ENCODE measurements at regions not wholly inside any gene's neighbourhood (a gene's known extent, or its start where the extent isn't known, plus 50 kb on each side); places are given as distances from the start of the nearest gene placed in this dataset.

DNA sequence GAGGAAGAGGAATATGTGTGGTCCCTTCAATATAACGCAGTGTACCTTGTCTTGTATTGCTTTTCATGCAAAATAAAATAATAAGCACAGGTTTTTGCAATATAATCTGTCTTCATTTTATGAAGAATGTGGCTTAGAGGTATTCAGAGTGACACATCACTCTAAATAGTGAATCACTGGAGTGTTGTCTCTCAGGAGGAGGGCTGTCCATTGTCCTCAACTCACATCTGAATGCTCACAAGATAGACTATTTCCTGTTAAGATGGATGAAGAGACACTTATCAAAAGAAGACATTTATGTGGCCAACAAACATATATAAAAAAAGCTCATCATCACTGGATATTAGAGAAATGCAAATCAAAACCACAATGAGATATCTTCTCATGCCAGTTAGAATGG is 1147.5 kb upstream of the C9orf72 start:
- no peak for DNase-seq (ENCODE audit: low read depth in 2 of 2)

DNA sequence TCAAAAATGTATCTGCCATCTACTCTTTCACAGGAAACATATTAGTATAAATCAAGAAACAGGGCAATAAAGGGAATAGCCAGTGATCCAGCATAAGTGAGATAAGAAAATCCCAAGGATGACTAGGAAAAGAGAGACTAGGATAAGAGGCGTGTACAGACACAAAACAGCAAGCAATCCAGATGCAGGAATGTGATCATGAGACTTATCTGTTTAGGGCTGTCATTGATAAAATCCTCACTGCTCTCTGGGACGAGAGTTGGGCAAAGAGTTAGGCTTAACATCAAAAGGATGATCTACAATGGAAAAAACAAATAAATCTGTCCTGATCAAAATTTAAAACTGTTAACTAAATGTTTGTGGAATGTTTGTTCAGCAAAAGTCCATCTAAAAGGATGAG is 1156.8 kb upstream of the C9orf72 start:
- no peak for DNase-seq (ENCODE audit: low read depth in 2 of 2)

DNA sequence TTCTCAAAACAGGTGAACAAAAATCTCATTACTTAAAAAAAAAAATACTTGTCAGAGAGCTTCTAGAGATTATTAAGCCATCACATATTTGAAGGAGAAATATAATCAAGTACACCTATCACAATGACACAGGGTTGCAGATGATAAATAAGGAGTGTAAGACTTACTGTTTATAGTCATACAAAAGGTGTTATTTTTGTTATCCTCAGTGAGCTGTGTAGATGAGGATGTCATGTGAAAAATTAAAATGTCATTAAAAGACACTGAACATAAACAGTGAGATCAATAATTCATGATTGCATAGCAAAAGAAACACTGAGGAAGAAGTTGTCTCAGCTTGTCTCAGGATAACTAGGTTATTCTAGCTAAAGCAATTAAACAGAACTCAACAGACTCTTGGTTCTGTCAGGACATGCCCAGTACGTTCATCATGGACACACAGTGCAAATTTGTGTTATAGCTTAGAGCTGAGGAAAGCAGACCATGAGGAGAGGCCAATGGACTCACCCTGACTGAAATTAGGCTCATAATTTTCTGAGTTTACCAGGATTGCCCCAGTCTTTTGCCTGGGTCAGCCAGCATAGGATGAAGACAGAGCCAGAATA is 1162.6 kb upstream of the C9orf72 start:
- DNase-seq (ENCODE audit: low read depth in 2 of 2), result no peak

GRCh38 chr9:28741459-28741858 is 1168.2 kb upstream of the C9orf72 start:
- no peak for DNase-seq (ENCODE audit: low read depth in 2 of 2)

DNA sequence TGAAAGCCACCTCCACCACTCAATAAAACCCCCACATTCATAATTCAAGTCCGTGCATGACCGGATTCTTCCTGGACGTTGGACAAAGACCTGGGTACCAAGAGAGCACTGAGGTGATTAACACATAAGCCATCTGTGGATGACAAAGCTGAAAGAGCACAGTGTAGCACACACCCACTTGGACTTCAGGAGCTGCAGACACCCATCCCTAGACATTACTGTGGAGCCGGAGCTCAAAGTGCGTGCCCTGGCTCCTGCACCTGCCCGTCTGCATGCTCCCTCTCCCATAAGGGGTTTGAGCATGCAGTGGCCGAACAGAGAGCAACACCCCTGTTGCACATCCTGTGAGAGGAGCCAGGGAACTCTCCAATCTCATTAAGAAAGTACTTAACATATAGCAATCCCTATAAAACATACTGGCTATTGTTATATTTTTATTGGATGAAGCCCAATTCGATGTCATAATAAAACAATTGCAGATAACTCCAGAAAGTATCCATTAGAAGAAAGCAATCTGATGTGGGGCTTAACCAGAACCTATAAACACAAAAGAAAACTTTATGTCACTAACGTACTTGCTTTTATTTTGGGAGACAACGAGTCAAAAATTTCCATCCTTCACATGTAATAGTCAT is 1174.2 kb upstream of the C9orf72 start:
- no peak for DNase-seq (ENCODE audit: low read depth in 2 of 2)

DNA sequence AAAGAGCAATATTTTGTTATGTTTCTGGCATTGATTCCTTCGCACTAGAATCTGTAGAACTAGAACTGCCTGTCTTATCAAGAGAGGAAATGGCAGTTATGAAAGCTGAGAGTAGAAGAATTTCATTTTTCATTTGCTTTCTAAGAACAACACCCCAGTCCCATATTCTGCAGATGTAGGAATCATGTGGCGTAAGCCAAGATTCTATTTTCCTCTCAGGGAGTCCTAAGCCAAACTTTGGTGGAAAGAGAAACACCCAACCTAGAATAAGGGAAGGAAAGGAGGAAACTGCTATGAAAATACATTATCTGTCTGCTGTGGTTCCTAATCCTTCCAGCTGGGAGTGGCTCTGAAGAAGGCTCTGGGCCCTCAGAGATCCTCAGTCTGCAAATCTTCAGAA is 1176.9 kb upstream of the C9orf72 start:
- no peak for DNase-seq (ENCODE audit: low read depth in 2 of 2)

DNA sequence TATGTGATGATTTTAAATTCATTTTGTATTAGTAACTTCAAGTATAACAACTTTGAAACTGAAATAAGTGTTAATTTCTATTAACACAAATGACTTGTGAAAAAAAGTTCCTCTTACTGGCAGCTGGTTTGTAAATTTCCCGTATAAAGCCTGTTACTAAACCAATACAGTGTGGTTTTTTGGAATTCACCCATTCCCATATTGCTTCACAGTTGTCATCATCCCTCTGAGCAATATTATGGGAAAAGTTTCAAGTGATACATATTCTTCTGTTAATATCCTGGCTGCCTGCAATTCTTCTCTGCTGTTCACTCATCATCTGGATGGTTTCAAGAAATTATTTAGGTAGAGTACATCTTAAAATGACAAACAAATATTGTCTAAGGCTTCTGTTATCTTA is 1185.1 kb upstream of the C9orf72 start:
- DNase-seq (ENCODE audit: low read depth in 2 of 2), result no peak

GRCh38 chr9:28758971-28759370 is 1185.7 kb upstream of the C9orf72 start:
- no peak for DNase-seq (ENCODE audit: low read depth in 2 of 2)

GRCh38 chr9:28762167-28762566 is 1188.9 kb upstream of the C9orf72 start:
- no peak for DNase-seq (ENCODE audit: low read depth in 2 of 2)

GRCh38 chr9:28764532-28764931 is 1191.3 kb upstream of the C9orf72 start:
- no peak for DNase-seq (ENCODE audit: low read depth in 2 of 2)

DNA sequence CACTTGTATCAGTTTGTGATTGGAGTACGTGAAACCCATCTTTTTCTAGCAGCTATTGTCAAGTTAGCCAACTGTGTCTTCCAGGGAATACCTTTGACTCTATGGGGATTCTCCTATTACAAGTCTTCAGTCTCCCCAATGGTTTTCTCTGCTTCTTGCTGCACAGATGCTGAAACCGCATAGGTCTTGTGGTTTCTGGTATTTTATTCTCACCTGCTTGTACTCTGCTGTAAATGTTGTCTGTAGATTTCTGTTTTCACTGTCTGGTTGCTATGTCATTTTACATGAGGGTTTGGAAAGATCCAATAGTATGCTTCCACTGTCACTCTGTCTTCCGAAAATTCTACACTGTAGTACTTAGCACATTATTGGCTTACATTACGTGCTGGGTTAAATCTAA is 1196.9 kb upstream of the C9orf72 start:
- DNase-seq (ENCODE audit: low read depth in 2 of 2), result no peak

GRCh38 chr9:28770827-28771226 is 1197.5 kb upstream of the C9orf72 start:
- DNase-seq (ENCODE audit: low read depth in 2 of 2), result no peak

DNA sequence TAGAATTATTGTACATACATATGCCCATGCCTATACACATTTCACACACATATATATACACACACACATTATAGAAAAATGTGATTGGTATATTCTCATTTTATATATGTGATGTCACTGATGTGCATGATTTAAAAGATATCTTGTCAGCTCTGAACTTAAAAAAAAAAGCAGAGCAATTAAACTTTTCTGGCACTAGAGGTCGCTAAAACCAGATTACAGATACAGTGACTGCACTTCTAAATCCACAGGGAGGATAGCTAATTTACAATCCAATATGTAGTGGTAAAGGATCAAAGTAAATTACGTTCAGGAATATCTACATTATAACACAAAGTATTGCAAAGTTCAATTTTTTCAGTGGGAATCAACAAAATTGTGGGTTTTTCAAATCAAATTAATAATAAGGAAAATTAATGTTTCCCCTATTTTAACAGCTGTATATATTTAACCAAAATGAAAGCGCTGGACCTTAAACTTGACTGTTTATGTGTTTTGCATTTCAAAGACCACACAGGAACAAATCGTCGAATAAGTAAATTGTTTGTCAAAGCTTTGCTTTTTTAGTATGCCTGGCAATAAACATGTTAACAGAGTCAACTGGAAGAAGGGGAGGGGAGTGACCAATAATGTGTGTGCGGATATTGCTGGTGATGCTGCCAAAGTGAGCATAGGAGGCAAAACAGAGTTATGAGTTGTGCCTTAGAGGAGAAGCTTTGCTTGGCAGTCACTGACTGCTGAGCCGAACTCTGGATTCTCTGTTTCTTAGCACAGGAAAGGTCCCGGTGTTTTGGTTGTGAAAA is 1201.4 kb upstream of the C9orf72 start:
- DNase-seq (ENCODE audit: low read depth in 2 of 2), result no peak

DNA sequence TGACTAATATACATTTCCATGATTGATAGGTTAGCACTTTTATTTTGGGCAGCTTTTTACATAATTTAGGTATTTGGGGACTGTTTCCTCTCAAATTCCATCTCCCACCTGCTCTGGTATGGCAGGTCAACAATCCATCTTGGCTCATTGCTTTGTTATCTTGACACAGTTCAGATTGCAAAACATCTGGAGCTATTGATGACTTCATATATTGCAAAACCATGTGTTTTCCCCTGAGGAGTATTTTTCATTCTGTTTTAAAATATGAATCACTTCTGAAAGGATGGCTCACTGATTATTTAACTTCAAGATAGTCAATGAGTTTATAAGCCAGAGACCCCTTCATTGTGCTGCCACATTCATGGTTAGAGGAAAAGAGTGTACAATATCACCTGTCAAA is 1206.0 kb upstream of the C9orf72 start:
- no peak for DNase-seq (ENCODE audit: low read depth in 2 of 2)

DNA sequence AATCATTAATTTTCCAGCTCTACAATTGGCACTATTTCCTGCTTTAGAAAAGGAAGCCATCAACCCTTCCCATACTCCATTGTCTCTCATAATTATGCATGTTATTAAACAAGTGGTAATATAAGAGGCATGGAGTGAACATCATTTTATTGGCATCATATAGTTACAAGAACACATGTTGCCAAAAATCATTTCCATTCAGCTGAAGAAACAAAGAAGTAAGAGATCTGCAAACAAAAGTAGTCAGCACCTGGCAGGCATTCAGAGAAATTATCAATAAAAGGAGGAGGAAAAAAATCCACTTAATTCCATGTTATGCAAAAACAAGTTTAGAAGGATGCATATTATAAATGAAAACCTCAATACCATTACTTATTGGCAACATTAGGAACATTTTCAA is 1208.2 kb upstream of the C9orf72 start:
- no peak for DNase-seq (ENCODE audit: low read depth in 2 of 2)

- DNase-seq (ENCODE audit: low read depth in 2 of 2), result no peak
These were observed 1209.3 kb upstream of the C9orf72 start for GRCh38 chr9:28782630-28783029.

GRCh38 chr9:28792716-28793115 is 1219.4 kb upstream of the C9orf72 start:
- no peak for DNase-seq (ENCODE audit: low read depth in 2 of 2)

DNA sequence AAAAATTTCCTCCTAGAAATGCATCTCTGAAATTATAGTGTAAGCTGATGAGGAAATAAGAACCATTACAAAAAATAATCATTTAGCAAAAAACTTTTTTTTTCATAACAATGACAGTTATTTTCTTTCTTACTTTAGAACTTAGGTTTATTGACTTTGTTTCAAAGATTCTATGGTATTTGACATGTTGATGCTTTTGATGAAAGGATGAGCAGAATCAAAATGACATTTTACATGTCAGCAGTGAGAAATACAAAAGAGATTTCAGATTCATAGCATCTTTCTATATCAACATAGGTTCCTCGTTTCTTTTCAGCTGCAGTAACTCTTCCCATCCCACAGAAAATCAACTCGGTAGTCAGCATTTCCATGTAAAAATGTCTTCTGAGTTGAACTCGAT is 1226.6 kb upstream of the C9orf72 start:
- DNase-seq (ENCODE audit: low read depth in 2 of 2), result no peak

GRCh38 chr9:28801144-28801799 is 1228.0 kb upstream of the C9orf72 start:
- DNase-seq (ENCODE audit: low read depth in 2 of 2), result no peak

GRCh38 chr9:28805197-28805596 is 1231.9 kb upstream of the C9orf72 start:
- DNase-seq (ENCODE audit: low read depth in 2 of 2), result no peak

DNA sequence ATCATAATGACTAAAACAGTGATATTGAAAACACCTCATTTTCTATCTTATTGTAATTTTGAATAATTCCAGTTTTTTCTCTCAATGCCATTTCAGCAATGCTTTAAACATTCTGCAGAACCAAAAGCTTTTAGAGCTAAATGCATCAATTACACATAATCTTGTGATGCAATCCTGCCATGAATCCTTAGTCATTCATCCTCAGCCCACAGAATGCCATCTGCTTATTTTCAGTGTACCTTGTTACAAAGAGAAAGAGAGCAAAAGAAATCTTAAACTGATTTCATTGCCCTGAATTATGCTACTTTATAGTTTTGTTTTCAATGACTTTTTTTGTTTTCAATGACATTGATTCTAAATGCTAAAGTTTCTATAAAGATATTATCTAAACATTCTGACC is 1234.8 kb upstream of the C9orf72 start:
- no peak for DNase-seq (ENCODE audit: low read depth in 2 of 2)

- DNase-seq (ENCODE audit: low read depth in 2 of 2), result no peak
These were observed 1237.3 kb upstream of the C9orf72 start for GRCh38 chr9:28810388-28811075.
